Naive thymus-derived CD4-positive, alpha-beta T cell (primary cell): ENCODE measurements at regions not wholly inside any gene's neighbourhood (a gene's known extent, or its start where the extent isn't known, plus 50 kb on each side); places are given as distances from the start of the nearest gene placed in this dataset.

ENCODE experiments used
- ATAC-seq: fragments of 150-1000 bp; cut with Tn5 transposase; 2 replicates; pipeline ENCODE4 v1.10.0; 2021; ENCODE audit warnings: mild to moderate bottlenecking, moderate library complexity
- CTCF ChIA-PET: fragments of 350-600 bp; sonication (Branson Sonifier 250); formaldehyde crosslinking; loops from one replicate; lab custom pipeline; 2021; ENCODE audit warnings: antibody characterized with exemption; lab: Charles Lee
- POLR2A ChIA-PET: fragments of 350-600 bp; sonication (Branson Sonifier 250); formaldehyde crosslinking; loops from one replicate; lab custom pipeline; 2021; ENCODE audit warnings: antibody characterized with exemption, inconsistent platforms; lab: Charles Lee
- DNase-seq, 9 donors: peaks; one replicate each; pipeline versions ENCODE4 v3.0.0 to v3.0.0-alpha.2; 2020 to 2022; ENCODE audit warnings: mixed read lengths in 1 of 9
- H3K27ac ChIP-seq: one replicate; pipeline ENCODE4 v1.7.0; 2013; ENCODE audit warnings: mild to moderate bottlenecking, low read depth, low read length, moderate library complexity
- H3K27me3 ChIP-seq, 2 donors: one replicate each; pipeline ENCODE4 v1.7.0; 2013; ENCODE audit warnings: low read length in 2 of 2, mild to moderate bottlenecking in 2 of 2, moderate library complexity in 2 of 2; ENCODE audit not compliant: control insufficient read depth in 2 of 2, insufficient read depth in 2 of 2
- H3K36me3 ChIP-seq, 3 experiments: 1 replicate in 2 of 3; 2 replicates in 1 of 3; pipeline ENCODE4 v1.7.0; 2013; ENCODE audit warnings: low read length in 3 of 3, mild to moderate bottlenecking in 3 of 3, moderate library complexity in 1 of 3; ENCODE audit not compliant: insufficient read depth in 3 of 3, control insufficient read depth in 2 of 3
- H3K4me1 ChIP-seq, 2 donors: one replicate each; pipeline ENCODE4 v1.7.0; 2013; ENCODE audit warnings: low read length in 2 of 2, mild to moderate bottlenecking in 2 of 2, moderate library complexity in 1 of 2; ENCODE audit not compliant: control insufficient read depth in 2 of 2, insufficient read depth in 2 of 2
- H3K4me3 ChIP-seq: 2 replicates; pipeline ENCODE4 v1.7.0; 2013; ENCODE audit warnings: mild to moderate bottlenecking, low read length
- H3K9me3 ChIP-seq, 3 experiments: 1 replicate in 2 of 3; 2 replicates in 1 of 3; pipeline ENCODE4 v1.7.0; 2013; ENCODE audit warnings: low read length in 3 of 3; ENCODE audit not compliant: control insufficient read depth in 2 of 3
- H3K27ac Mint-ChIP-seq, 9 donors: one replicate each; pipeline ENCODE4 v1.8.0; 2020 to 2022; ENCODE audit warnings: mixed read lengths in 9 of 9, mild to moderate bottlenecking in 8 of 9, moderate library complexity in 5 of 9, inconsistent platforms in 2 of 9
- H3K27me3 Mint-ChIP-seq, 5 donors: one replicate each; pipeline ENCODE4 v1.8.0; 2021 to 2022; ENCODE audit warnings: mixed read lengths in 5 of 5, mild to moderate bottlenecking in 1 of 5
- H3K36me3 Mint-ChIP-seq, 5 donors: one replicate each; pipeline ENCODE4 v1.8.0; 2020 to 2022; ENCODE audit warnings: mixed read lengths in 5 of 5, mild to moderate bottlenecking in 3 of 5, inconsistent platforms in 1 of 5
- H3K4me1 Mint-ChIP-seq, 7 donors: one replicate each; pipeline ENCODE4 v1.8.0; 2020 to 2022; ENCODE audit warnings: mixed read lengths in 7 of 7, mild to moderate bottlenecking in 3 of 7, inconsistent platforms in 1 of 7
- H3K4me3 Mint-ChIP-seq, 10 donors: one replicate each; pipeline ENCODE4 v1.8.0; 2020 to 2022; ENCODE audit warnings: mild to moderate bottlenecking in 10 of 10, mixed read lengths in 10 of 10, moderate library complexity in 6 of 10, inconsistent platforms in 2 of 10
- H3K9me3 Mint-ChIP-seq, 11 donors: one replicate each; pipeline ENCODE4 v1.8.0; 2020 to 2022; ENCODE audit warnings: mixed read lengths in 11 of 11, mild to moderate bottlenecking in 4 of 11, inconsistent platforms in 1 of 11, moderate library complexity in 1 of 11
- intact Hi-C, 2 donors: fragments of 100-400 bp; cut with micrococcal nuclease; formaldehyde crosslinking; loops; one replicate each; pipeline ENCODE4 v1.15.1; 2023

- Mint-ChIP-seq H3K4me3 (no peak overlapping the region), H3K9me3 (no peaks in the 10 kb centered on the region), H3K27me3 (no peaks in the 10 kb centered on the region), H3K36me3 (peaks cover 0 to 8% (median 0%) of the 10 kb centered on the region in 5 donors), H3K4me1 (peaks cover 0 to 22% (median 6%) of the 10 kb centered on the region in 7 donors), H3K27ac (no peak overlapping the region)
- DNase-seq, result no peak
- peaks cover 6 to 21% of the 10 kb centered on the region in 2 donors for H3K4me1 ChIP-seq
- no peaks in the 10 kb centered on the region for H3K9me3 ChIP-seq
- H3K27ac ChIP-seq, result no peak overlapping the region
- H3K36me3 ChIP-seq, result no peaks in the 10 kb centered on the region
- ChIA-PET CTCF (no interaction called here), POLR2A (no interaction called here)
- no peaks in the 10 kb centered on the region for H3K27me3 ChIP-seq
- no peak for ATAC-seq
- H3K4me3 ChIP-seq, result no peak overlapping the region
- intact Hi-C loops, result no loop called here
Measured at GRCh38 chr3:187947927-187948682, 202.8 kb upstream of the BCL6 start.

GRCh38 chr3:187949093-187949820 lies 204.0 kb upstream of the BCL6 start:
- H3K27ac Mint-ChIP-seq, result peak overlapping the region in 1 of 9 donors; percentile 73
- no peaks in the 10 kb centered on the region for H3K9me3 ChIP-seq
- intact Hi-C loops, result no loop called here
- ChIA-PET POLR2A (no interaction called here), CTCF (no interaction called here)
- no peak for DNase-seq
- H3K36me3 ChIP-seq, result no peaks in the 10 kb centered on the region
- H3K4me3 Mint-ChIP-seq, result no peak overlapping the region
- H3K4me1 Mint-ChIP-seq, result peaks cover 0 to 31% (median 6%) of the 10 kb centered on the region in 7 donors
- peaks cover 0 to 12% (median 0%) of the 10 kb centered on the region in 5 donors for H3K36me3 Mint-ChIP-seq
- H3K27ac ChIP-seq, result no peak overlapping the region
- no peaks in the 10 kb centered on the region for H3K27me3 Mint-ChIP-seq
- H3K4me3 ChIP-seq, result no peak overlapping the region
- peaks cover 0 to 3% (median 0%) of the 10 kb centered on the region in 11 donors for H3K9me3 Mint-ChIP-seq
- H3K4me1 ChIP-seq, result peaks cover 6 to 20% of the 10 kb centered on the region in 2 donors
- ATAC-seq, result no peak
- H3K27me3 ChIP-seq, result no peaks in the 10 kb centered on the region

DNA sequence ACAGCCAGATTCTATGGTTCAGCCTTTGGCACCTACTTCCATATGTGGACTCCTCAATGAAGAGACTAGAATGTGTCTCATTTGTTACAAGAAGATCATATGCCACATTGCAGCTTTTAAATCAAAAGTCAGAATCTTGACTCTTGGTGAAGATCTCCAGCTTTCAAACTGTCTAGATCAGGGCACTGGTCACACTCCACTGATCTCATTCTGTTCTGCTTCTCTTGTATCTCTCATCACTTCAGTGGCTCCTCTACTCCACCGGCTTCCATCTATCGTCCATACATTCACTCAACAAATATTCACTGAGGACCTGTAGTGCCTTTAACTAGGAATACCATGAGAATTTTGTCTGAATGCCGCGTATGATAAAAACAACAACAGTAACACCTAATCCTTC lies 203.3 kb upstream of the LPP start:
- H3K36me3 Mint-ChIP-seq, result peaks cover 0 to 13% (median 0%) of the 10 kb centered on the region in 5 donors
- CTCF ChIA-PET, result no interaction called here
- H3K4me1 Mint-ChIP-seq, result peaks cover 0 to 45% (median 6%) of the 10 kb centered on the region in 7 donors

GRCh38 chr3:187951452-187952190 lies 202.3 kb upstream of the LPP start:
- intact Hi-C loops, result no loop called here
- no peaks in the 10 kb centered on the region for H3K27me3 Mint-ChIP-seq
- CTCF ChIA-PET, result no interaction called here
- H3K9me3 Mint-ChIP-seq, result peaks cover 0 to 3% (median 0%) of the 10 kb centered on the region in 11 donors
- Histone ChIP-seq H3K36me3 (no peaks in the 10 kb centered on the region), H3K4me3 (no peak overlapping the region), H3K27me3 (no peaks in the 10 kb centered on the region), H3K4me1 (peaks cover 0 to 9% of the 10 kb centered on the region in 2 donors), H3K9me3 (no peaks in the 10 kb centered on the region), H3K27ac (no peak overlapping the region)
- ATAC-seq (peak; percentile 81), DNase-seq (no peak)
- H3K4me1 Mint-ChIP-seq, result peaks cover under 1 to 43% (median 6%) of the 10 kb centered on the region in 7 donors
- no peak overlapping the region for H3K27ac Mint-ChIP-seq
- H3K36me3 Mint-ChIP-seq, result peaks cover 0 to 20% (median 0%) of the 10 kb centered on the region in 5 donors
- POLR2A ChIA-PET, result no interaction called here
- H3K4me3 Mint-ChIP-seq, result no peak overlapping the region

More for the DNA sequence above, 203.3 kb upstream of the LPP start:
- H3K27me3 Mint-ChIP-seq, result no peaks in the 10 kb centered on the region
- no peaks in the 10 kb centered on the region for H3K9me3 ChIP-seq
- intact Hi-C loops, result no loop called here
- H3K4me1 ChIP-seq, result peaks cover 0 to 9% of the 10 kb centered on the region in 2 donors
- peaks cover 0 to 3% (median 0%) of the 10 kb centered on the region in 11 donors for H3K9me3 Mint-ChIP-seq
- POLR2A ChIA-PET, result no interaction called here
- no peaks in the 10 kb centered on the region for H3K27me3 ChIP-seq
- no peak overlapping the region for H3K4me3 Mint-ChIP-seq
- no peak for ATAC-seq
- no peak overlapping the region for H3K27ac Mint-ChIP-seq
- DNase-seq, result no peak
- H3K36me3 ChIP-seq, result no peaks in the 10 kb centered on the region
- H3K4me3 ChIP-seq, result no peak overlapping the region
- no peak overlapping the region for H3K27ac ChIP-seq

DNA sequence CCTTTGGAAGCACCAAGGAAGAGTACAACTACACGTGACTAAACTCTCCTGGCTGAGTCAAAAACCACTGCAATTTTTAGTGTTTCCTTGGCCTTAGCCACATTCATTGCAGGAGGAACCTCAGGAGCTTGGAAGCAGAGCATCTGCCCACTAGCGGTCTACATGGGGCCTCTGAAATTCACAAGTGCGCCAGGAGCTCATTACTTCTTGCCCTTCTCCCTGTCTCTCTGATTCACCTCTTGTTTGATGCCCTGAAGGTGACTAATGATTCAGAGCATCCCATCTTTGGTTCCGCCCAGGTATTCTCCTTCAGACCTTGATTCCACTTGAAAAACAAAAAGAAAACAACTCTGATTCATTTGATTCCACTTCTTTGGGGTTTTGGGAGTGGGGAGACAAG lies 201.1 kb upstream of the LPP start:
- Histone ChIP-seq H3K27ac (no peak overlapping the region), H3K27me3 (no peaks in the 10 kb centered on the region), H3K4me3 (no peak overlapping the region), H3K36me3 (no peaks in the 10 kb centered on the region), H3K9me3 (no peaks in the 10 kb centered on the region), H3K4me1 (peaks cover 3 to 9% of the 10 kb centered on the region in 2 donors)
- peaks cover 0 to 3% (median 0%) of the 10 kb centered on the region in 11 donors for H3K9me3 Mint-ChIP-seq
- no peak overlapping the region for H3K4me3 Mint-ChIP-seq
- DNase-seq (no peak), ATAC-seq (no peak)
- ChIA-PET CTCF (no interaction called here), POLR2A (no interaction called here)
- no peaks in the 10 kb centered on the region for H3K27me3 Mint-ChIP-seq
- H3K27ac Mint-ChIP-seq, result no peak overlapping the region
- H3K4me1 Mint-ChIP-seq, result peaks cover 0 to 47% (median 16%) of the 10 kb centered on the region in 7 donors
- H3K36me3 Mint-ChIP-seq, result peaks cover 0 to 23% (median 0%) of the 10 kb centered on the region in 5 donors
- intact Hi-C loops, result no loop called here

DNA sequence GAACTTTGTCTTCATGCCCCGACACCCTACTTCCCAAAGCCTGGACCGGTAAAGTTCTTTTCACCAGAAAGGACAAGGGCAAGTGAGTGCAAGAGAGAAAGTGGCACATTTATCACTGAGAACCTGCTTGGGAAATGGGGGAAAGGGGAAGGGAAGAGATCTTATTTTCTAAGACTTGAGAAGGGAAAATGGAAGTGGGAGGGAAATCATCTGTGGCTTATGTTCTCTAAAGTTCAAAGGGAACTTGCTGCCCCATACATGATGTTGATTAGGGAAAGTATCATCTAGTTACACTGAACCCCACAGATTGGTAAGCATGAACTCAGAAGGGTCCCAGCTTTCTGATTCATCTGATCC lies 199.5 kb upstream of the LPP start:
- no peaks in the 10 kb centered on the region for H3K27me3 ChIP-seq
- DNase-seq (no peak), ATAC-seq (no peak)
- no peak overlapping the region for H3K27ac Mint-ChIP-seq
- H3K4me3 Mint-ChIP-seq, result no peak overlapping the region
- ChIA-PET POLR2A (no interaction called here), CTCF (no interaction called here)
- peaks cover 15 to 17% of the 10 kb centered on the region in 2 donors for H3K4me1 ChIP-seq
- intact Hi-C loops, result no loop called here
- H3K27ac ChIP-seq, result no peak overlapping the region
- no peak overlapping the region for H3K4me3 ChIP-seq
- peaks cover 8 to 56% (median 28%) of the 10 kb centered on the region in 7 donors for H3K4me1 Mint-ChIP-seq
- H3K9me3 Mint-ChIP-seq, result peaks cover 0 to 3% (median 0%) of the 10 kb centered on the region in 11 donors
- H3K9me3 ChIP-seq, result no peaks in the 10 kb centered on the region
- H3K27me3 Mint-ChIP-seq, result no peaks in the 10 kb centered on the region
- H3K36me3 ChIP-seq, result no peaks in the 10 kb centered on the region
- H3K36me3 Mint-ChIP-seq, result peaks cover 0 to 21% (median 0%) of the 10 kb centered on the region in 5 donors
